ENCODE measurements at regions not wholly inside any gene's neighbourhood (a gene's known extent, or its start where the extent isn't known, plus 50 kb on each side); places are given as distances from the start of the nearest gene placed in this dataset.

GRCh38 chr5:2948875-2949274 lies 197.4 kb upstream of the IRX2 start:
- Histone ChIP-seq H3K27ac (no peak overlapping the region), H3K27me3 (no peaks in the 10 kb centered on the region), H3K9me3 (no peaks in the 10 kb centered on the region), H3K4me1 (no peaks in the 10 kb centered on the region), H3K4me3 (no peak overlapping the region), H3K36me3 (no peaks in the 10 kb centered on the region)
- no peak for FAIRE-seq
- TF ChIP-seq CTCF (IDR thresholded peaks at IDR 0.05), result no peak
- intact Hi-C loops (cut with DNase I), result no loop called here
- WGBS, 2 donors, result 27 to 35% methylated on average over 3 of the region's 3 CpGs
- no peak for ATAC-seq
- DNase-seq, result no peak

- H3K4me1 ChIP-seq, result no peaks in the 10 kb centered on the region
- intact Hi-C loops (cut with DNase I), result no loop called here
- no peaks in the 10 kb centered on the region for H3K27me3 ChIP-seq
- WGBS, 2 donors, result 43 to 68% methylated on average over 6 of the region's 6 CpGs
- no peak overlapping the region for H3K4me3 ChIP-seq
- H3K27ac ChIP-seq, result no peak overlapping the region
- no peaks in the 10 kb centered on the region for H3K36me3 ChIP-seq
- ATAC-seq, result no peak
- no peaks in the 10 kb centered on the region for H3K9me3 ChIP-seq
- FAIRE-seq, result no peak
- no peak for TF ChIP-seq CTCF (IDR thresholded peaks at IDR 0.05)
- no peak for DNase-seq
Measured at GRCh38 chr5:2946315-2946714, 194.8 kb upstream of the IRX2 start.

- Histone ChIP-seq H3K4me1 (no peaks in the 10 kb centered on the region), H3K36me3 (no peaks in the 10 kb centered on the region), H3K27ac (no peak overlapping the region), H3K4me3 (no peak overlapping the region), H3K27me3 (no peaks in the 10 kb centered on the region), H3K9me3 (no peaks in the 10 kb centered on the region)
- 61 to 71% methylated on average over 4 of the region's 4 CpGs for WGBS, 2 donors
- intact Hi-C loops (cut with DNase I), result no loop called here
- ATAC-seq (no peak), DNase-seq (no peak), FAIRE-seq (no peak)
- no peak for TF ChIP-seq CTCF (IDR thresholded peaks at IDR 0.05)
Measured at GRCh38 chr5:2936413-2936812, 184.9 kb upstream of the IRX2 start.

GRCh38 chr5:2929779-2930178 lies 178.3 kb upstream of the IRX2 start:
- Histone ChIP-seq H3K4me3 (no peak overlapping the region), H3K4me1 (no peaks in the 10 kb centered on the region), H3K27ac (no peak overlapping the region), H3K9me3 (no peaks in the 10 kb centered on the region), H3K36me3 (no peaks in the 10 kb centered on the region), H3K27me3 (peaks cover 0 to 5% (median 0%) of the 10 kb centered on the region in 4 donors)
- TF ChIP-seq CTCF (IDR thresholded peaks at IDR 0.05), result no peak
- no peak for ATAC-seq
- intact Hi-C loops (cut with DNase I), result no loop called here
- no peak for DNase-seq
- FAIRE-seq, result no peak
- whole genome bisulfite sequencing, 2 donors, result 61 to 70% methylated on average over 10 of the region's 10 CpGs

GRCh38 chr5:2921651-2922050 lies 170.2 kb upstream of the IRX2 start:
- no peak for TF ChIP-seq CTCF (IDR thresholded peaks at IDR 0.05)
- H3K4me3 ChIP-seq, result no peak overlapping the region

More at GRCh38 chr5:2921651-2922050, 170.2 kb upstream of the IRX2 start:
- WGBS, 2 donors, result 84 to 91% methylated on average over 9 of the region's 9 CpGs
- H3K4me1 ChIP-seq, result no peaks in the 10 kb centered on the region
- H3K36me3 ChIP-seq, result no peaks in the 10 kb centered on the region
- H3K27ac ChIP-seq, result no peak overlapping the region
- H3K9me3 ChIP-seq, result no peaks in the 10 kb centered on the region
- peaks cover 0 to 7% (median 0%) of the 10 kb centered on the region in 4 donors for H3K27me3 ChIP-seq
- ATAC-seq (no peak), FAIRE-seq (no peak), DNase-seq (no peak)
- intact Hi-C loops (cut with DNase I), result no loop called here

Measured in pancreas (tissue), 10 donors.